ENCODE measurements at regions not wholly inside any gene's neighbourhood (a gene's known extent, or its start where the extent isn't known, plus 50 kb on each side); places are given as distances from the start of the nearest gene placed in this dataset.

GRCh38 chr12:100692502-100692901, 102.1 kb upstream of the ANO4 start:
- no peaks in the 10 kb centered on the region for H3K36me3 ChIP-seq
- intact Hi-C loops (cut with DNase I) = no loop called here
- no peaks in the 10 kb centered on the region for H3K27me3 ChIP-seq (replicated peaks; ENCODE audit: insufficient read depth)
- no peaks in the 10 kb centered on the region for H3K9me3 ChIP-seq
- WGBS = 100% methylated on average over 1 of the region's 1 CpG
- TF ChIP-seq CTCF (IDR thresholded peaks at IDR 0.05) (no peak), POLR2AphosphoS5 (IDR thresholded peaks at IDR 0.05) (no peak), POLR2A (IDR thresholded peaks at IDR 0.05) (no peak)
- no peak overlapping the region for H3K4me3 ChIP-seq
- no peak for DNase-seq (ENCODE audit: low spot score)
- H3K27ac ChIP-seq = no peak overlapping the region
- no peaks in the 10 kb centered on the region for H3K4me1 ChIP-seq (replicated peaks)

GRCh38 chr12:100698518-100698917, 96.1 kb upstream of the ANO4 start:
- TF ChIP-seq CTCF (IDR thresholded peaks at IDR 0.05) (no peak), POLR2AphosphoS5 (IDR thresholded peaks at IDR 0.05) (no peak), POLR2A (IDR thresholded peaks at IDR 0.05) (no peak)
- no peak for DNase-seq (ENCODE audit: low spot score)
- Histone ChIP-seq H3K4me1 (replicated peaks) (no peaks in the 10 kb centered on the region), H3K36me3 (no peaks in the 10 kb centered on the region), H3K4me3 (no peak overlapping the region), H3K9me3 (no peaks in the 10 kb centered on the region), H3K27me3 (replicated peaks; ENCODE audit: insufficient read depth) (no peaks in the 10 kb centered on the region), H3K27ac (no peak overlapping the region)
- 70% methylated on average over 2 of the region's 2 CpGs for WGBS
- intact Hi-C loops (cut with DNase I) = no loop called here

- DNase-seq (ENCODE audit: low spot score) = no peak
- no peaks in the 10 kb centered on the region for H3K4me1 ChIP-seq (replicated peaks)
- no peak for TF ChIP-seq POLR2AphosphoS5 (IDR thresholded peaks at IDR 0.05)
- TF ChIP-seq CTCF (IDR thresholded peaks at IDR 0.05) = no peak
- TF ChIP-seq POLR2A (IDR thresholded peaks at IDR 0.05) = no peak
- intact Hi-C loops (cut with DNase I) = no loop called here
- H3K27ac ChIP-seq = no peak overlapping the region
- 62% methylated on average over 1 of the region's 1 CpG for WGBS
- H3K36me3 ChIP-seq = no peaks in the 10 kb centered on the region
- no peak overlapping the region for H3K4me3 ChIP-seq
- H3K9me3 ChIP-seq = no peaks in the 10 kb centered on the region
- no peaks in the 10 kb centered on the region for H3K27me3 ChIP-seq (replicated peaks; ENCODE audit: insufficient read depth)
These were observed 95.4 kb upstream of the ANO4 start for GRCh38 chr12:100699209-100699608.

- Histone ChIP-seq H3K4me3 (no peak overlapping the region), H3K27ac (no peak overlapping the region), H3K27me3 (replicated peaks; ENCODE audit: insufficient read depth) (no peaks in the 10 kb centered on the region), H3K4me1 (replicated peaks) (no peaks in the 10 kb centered on the region), H3K36me3 (no peaks in the 10 kb centered on the region), H3K9me3 (no peaks in the 10 kb centered on the region)
- TF ChIP-seq POLR2A (IDR thresholded peaks at IDR 0.05) (no peak), CTCF (IDR thresholded peaks at IDR 0.05) (no peak), POLR2AphosphoS5 (IDR thresholded peaks at IDR 0.05) (no peak)
- no peak for DNase-seq (ENCODE audit: low spot score)
- WGBS = 70% methylated on average over 2 of the region's 2 CpGs
- intact Hi-C loops (cut with DNase I) = no loop called here
These were observed 91.2 kb upstream of the ANO4 start for GRCh38 chr12:100703337-100703736.

- no peak for DNase-seq (ENCODE audit: low spot score)
- intact Hi-C loops (cut with DNase I) = no loop called here
- Histone ChIP-seq H3K27me3 (replicated peaks; ENCODE audit: insufficient read depth) (no peaks in the 10 kb centered on the region), H3K4me3 (no peak overlapping the region), H3K4me1 (replicated peaks) (no peaks in the 10 kb centered on the region), H3K27ac (no peak overlapping the region), H3K9me3 (no peaks in the 10 kb centered on the region), H3K36me3 (no peaks in the 10 kb centered on the region)
- TF ChIP-seq POLR2A (IDR thresholded peaks at IDR 0.05) (no peak), POLR2AphosphoS5 (IDR thresholded peaks at IDR 0.05) (no peak), CTCF (IDR thresholded peaks at IDR 0.05) (no peak)
- 71% methylated on average over 2 of the region's 2 CpGs for WGBS
These were observed 90.7 kb upstream of the ANO4 start for GRCh38 chr12:100703868-100704267.

All from prostate gland (tissue), 2 donors.